ENCODE measurements at regions not wholly inside any gene's neighbourhood (a gene's known extent, or its start where the extent isn't known, plus 50 kb on each side); places are given as distances from the start of the nearest gene placed in this dataset.

GRCh38 chr1:95966866-95967265 is 732.9 kb downstream of the RWDD3 start (continued):
- TF ChIP-seq, protein P1, sequence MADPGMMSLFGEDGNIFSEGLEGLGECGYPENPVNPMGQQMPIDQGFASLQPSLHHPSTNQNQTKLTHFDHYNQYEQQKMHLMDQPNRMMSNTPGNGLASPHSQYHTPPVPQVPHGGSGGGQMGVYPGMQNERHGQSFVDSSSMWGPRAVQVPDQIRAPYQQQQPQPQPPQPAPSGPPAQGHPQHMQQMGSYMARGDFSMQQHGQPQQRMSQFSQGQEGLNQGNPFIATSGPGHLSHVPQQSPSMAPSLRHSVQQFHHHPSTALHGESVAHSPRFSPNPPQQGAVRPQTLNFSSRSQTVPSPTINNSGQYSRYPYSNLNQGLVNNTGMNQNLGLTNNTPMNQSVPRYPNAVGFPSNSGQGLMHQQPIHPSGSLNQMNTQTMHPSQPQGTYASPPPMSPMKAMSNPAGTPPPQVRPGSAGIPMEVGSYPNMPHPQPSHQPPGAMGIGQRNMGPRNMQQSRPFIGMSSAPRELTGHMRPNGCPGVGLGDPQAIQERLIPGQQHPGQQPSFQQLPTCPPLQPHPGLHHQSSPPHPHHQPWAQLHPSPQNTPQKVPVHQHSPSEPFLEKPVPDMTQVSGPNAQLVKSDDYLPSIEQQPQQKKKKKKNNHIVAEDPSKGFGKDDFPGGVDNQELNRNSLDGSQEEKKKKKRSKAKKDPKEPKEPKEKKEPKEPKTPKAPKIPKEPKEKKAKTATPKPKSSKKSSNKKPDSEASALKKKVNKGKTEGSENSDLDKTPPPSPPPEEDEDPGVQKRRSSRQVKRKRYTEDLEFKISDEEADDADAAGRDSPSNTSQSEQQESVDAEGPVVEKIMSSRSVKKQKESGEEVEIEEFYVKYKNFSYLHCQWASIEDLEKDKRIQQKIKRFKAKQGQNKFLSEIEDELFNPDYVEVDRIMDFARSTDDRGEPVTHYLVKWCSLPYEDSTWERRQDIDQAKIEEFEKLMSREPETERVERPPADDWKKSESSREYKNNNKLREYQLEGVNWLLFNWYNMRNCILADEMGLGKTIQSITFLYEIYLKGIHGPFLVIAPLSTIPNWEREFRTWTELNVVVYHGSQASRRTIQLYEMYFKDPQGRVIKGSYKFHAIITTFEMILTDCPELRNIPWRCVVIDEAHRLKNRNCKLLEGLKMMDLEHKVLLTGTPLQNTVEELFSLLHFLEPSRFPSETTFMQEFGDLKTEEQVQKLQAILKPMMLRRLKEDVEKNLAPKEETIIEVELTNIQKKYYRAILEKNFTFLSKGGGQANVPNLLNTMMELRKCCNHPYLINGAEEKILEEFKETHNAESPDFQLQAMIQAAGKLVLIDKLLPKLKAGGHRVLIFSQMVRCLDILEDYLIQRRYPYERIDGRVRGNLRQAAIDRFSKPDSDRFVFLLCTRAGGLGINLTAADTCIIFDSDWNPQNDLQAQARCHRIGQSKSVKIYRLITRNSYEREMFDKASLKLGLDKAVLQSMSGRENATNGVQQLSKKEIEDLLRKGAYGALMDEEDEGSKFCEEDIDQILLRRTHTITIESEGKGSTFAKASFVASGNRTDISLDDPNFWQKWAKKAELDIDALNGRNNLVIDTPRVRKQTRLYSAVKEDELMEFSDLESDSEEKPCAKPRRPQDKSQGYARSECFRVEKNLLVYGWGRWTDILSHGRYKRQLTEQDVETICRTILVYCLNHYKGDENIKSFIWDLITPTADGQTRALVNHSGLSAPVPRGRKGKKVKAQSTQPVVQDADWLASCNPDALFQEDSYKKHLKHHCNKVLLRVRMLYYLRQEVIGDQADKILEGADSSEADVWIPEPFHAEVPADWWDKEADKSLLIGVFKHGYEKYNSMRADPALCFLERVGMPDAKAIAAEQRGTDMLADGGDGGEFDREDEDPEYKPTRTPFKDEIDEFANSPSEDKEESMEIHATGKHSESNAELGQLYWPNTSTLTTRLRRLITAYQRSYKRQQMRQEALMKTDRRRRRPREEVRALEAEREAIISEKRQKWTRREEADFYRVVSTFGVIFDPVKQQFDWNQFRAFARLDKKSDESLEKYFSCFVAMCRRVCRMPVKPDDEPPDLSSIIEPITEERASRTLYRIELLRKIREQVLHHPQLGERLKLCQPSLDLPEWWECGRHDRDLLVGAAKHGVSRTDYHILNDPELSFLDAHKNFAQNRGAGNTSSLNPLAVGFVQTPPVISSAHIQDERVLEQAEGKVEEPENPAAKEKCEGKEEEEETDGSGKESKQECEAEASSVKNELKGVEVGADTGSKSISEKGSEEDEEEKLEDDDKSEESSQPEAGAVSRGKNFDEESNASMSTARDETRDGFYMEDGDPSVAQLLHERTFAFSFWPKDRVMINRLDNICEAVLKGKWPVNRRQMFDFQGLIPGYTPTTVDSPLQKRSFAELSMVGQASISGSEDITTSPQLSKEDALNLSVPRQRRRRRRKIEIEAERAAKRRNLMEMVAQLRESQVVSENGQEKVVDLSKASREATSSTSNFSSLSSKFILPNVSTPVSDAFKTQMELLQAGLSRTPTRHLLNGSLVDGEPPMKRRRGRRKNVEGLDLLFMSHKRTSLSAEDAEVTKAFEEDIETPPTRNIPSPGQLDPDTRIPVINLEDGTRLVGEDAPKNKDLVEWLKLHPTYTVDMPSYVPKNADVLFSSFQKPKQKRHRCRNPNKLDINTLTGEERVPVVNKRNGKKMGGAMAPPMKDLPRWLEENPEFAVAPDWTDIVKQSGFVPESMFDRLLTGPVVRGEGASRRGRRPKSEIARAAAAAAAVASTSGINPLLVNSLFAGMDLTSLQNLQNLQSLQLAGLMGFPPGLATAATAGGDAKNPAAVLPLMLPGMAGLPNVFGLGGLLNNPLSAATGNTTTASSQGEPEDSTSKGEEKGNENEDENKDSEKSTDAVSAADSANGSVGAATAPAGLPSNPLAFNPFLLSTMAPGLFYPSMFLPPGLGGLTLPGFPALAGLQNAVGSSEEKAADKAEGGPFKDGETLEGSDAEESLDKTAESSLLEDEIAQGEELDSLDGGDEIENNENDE (IDR thresholded peaks at IDR 0.05; ENCODE audit: insufficient replicate concordance, low read length): no peak
- TF ChIP-seq E2F6 (IDR thresholded peaks at IDR 0.05): no peak

All from H1 (cell line).